ENCODE measurements at regions not wholly inside any gene's neighbourhood (a gene's known extent, or its start where the extent isn't known, plus 50 kb on each side); places are given as distances from the start of the nearest gene placed in this dataset.

GRCh38 chr21:27382404-27382803 lies 415.5 kb upstream of the ADAMTS5 start:
- H3K9ac ChIP-seq (ENCODE audit: insufficient read depth in 1 of 2, low read length in 2 of 2): no peak overlapping the region
- H3K36me3 ChIP-seq (ENCODE audit: control insufficient read depth in 4 of 4, insufficient read depth in 4 of 4, low read length in 4 of 4): no peaks in the 10 kb centered on the region
- peaks cover 0 to 3% (median 0%) of the 10 kb centered on the region in 5 donors for H3K4me1 ChIP-seq (ENCODE audit: control insufficient read depth in 5 of 5, insufficient read depth in 5 of 5, low read length in 5 of 5)
- peaks cover 0 to 3% (median 1%) of the 10 kb centered on the region in 4 donors for H3K9me3 ChIP-seq (ENCODE audit: control insufficient read depth in 4 of 4, insufficient read depth in 3 of 4, low read length in 3 of 4)
- TF ChIP-seq CTCF (IDR thresholded peaks at IDR 0.05; ENCODE audit: control extremely low read depth, extremely low read depth): no peak
- ATAC-seq (ENCODE audit: insufficient read depth, low FRiP score): no peak
- H3K4me3 ChIP-seq: no peak overlapping the region
- 56 to 69% methylated on average over 4 of the region's 4 CpGs for WGBS, 2 donors
- DNase-seq: peak in 2 of 3 donors; percentile 27 to 45
- no peak overlapping the region for H3K27ac ChIP-seq (ENCODE audit: low read depth in 1 of 2, low read length in 1 of 2)
- no peaks in the 10 kb centered on the region for H3K27me3 ChIP-seq (ENCODE audit: control insufficient read depth in 3 of 3, insufficient read depth in 3 of 3, low read length in 2 of 3)

DNA sequence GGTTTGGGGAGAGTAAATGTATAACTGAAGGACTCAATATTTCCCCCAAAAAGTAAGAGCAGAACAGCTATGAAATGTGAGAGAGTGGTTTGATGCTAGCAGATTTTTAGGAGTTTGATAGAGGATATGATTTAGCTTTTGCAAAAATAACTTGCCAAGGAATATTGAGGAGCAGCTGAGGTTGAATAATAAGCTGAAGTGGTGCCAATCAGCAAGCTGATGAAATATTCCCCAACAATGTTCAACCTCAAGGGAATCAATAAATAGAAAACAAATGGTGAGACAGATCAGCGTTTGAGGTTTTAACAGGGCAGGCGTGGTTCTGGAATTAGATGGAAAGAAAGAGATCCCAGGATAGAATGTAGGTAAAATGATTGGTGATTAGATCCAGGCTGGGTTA lies 413.4 kb upstream of the ADAMTS5 start:
- no peaks in the 10 kb centered on the region for H3K36me3 ChIP-seq (ENCODE audit: control insufficient read depth in 4 of 4, insufficient read depth in 4 of 4, low read length in 4 of 4)
- 84 to 85% methylated on average over 2 of the region's 2 CpGs for WGBS, 2 donors

GRCh38 chr21:27379354-27379753 lies 412.5 kb upstream of the ADAMTS5 start:
- H3K27ac ChIP-seq (ENCODE audit: low read depth in 1 of 2, low read length in 1 of 2): no peak overlapping the region
- H3K36me3 ChIP-seq (ENCODE audit: control insufficient read depth in 4 of 4, insufficient read depth in 4 of 4, low read length in 4 of 4): no peaks in the 10 kb centered on the region
- H3K9me3 ChIP-seq (ENCODE audit: control insufficient read depth in 4 of 4, insufficient read depth in 3 of 4, low read length in 3 of 4): peaks cover 0 to under 1% (median 0%) of the 10 kb centered on the region in 4 donors
- 49 to 57% methylated on average over 4 of the region's 4 CpGs for WGBS, 2 donors
- peaks cover 0 to 3% (median 0%) of the 10 kb centered on the region in 5 donors for H3K4me1 ChIP-seq (ENCODE audit: control insufficient read depth in 5 of 5, insufficient read depth in 5 of 5, low read length in 5 of 5)
- no peak for ATAC-seq (ENCODE audit: insufficient read depth, low FRiP score)
- no peak overlapping the region for H3K9ac ChIP-seq (ENCODE audit: insufficient read depth in 1 of 2, low read length in 2 of 2)
- no peak for TF ChIP-seq CTCF (IDR thresholded peaks at IDR 0.05; ENCODE audit: control extremely low read depth, extremely low read depth)
- no peaks in the 10 kb centered on the region for H3K27me3 ChIP-seq (ENCODE audit: control insufficient read depth in 3 of 3, insufficient read depth in 3 of 3, low read length in 2 of 3)
- no peak for DNase-seq
- no peak overlapping the region for H3K4me3 ChIP-seq

More for the DNA sequence above, 413.4 kb upstream of the ADAMTS5 start:
- H3K9ac ChIP-seq (ENCODE audit: insufficient read depth in 1 of 2, low read length in 2 of 2): no peak overlapping the region
- no peak overlapping the region for H3K27ac ChIP-seq (ENCODE audit: low read depth in 1 of 2, low read length in 1 of 2)
- H3K9me3 ChIP-seq (ENCODE audit: control insufficient read depth in 4 of 4, insufficient read depth in 3 of 4, low read length in 3 of 4): peaks cover 0 to 3% (median 0%) of the 10 kb centered on the region in 4 donors
- H3K4me1 ChIP-seq (ENCODE audit: control insufficient read depth in 5 of 5, insufficient read depth in 5 of 5, low read length in 5 of 5): peaks cover 0 to 3% (median 0%) of the 10 kb centered on the region in 5 donors
- H3K27me3 ChIP-seq (ENCODE audit: control insufficient read depth in 3 of 3, insufficient read depth in 3 of 3, low read length in 2 of 3): no peaks in the 10 kb centered on the region
- no peak for DNase-seq
- ATAC-seq (ENCODE audit: insufficient read depth, low FRiP score): no peak
- no peak overlapping the region for H3K4me3 ChIP-seq
- TF ChIP-seq CTCF (IDR thresholded peaks at IDR 0.05; ENCODE audit: control extremely low read depth, extremely low read depth): no peak

DNA sequence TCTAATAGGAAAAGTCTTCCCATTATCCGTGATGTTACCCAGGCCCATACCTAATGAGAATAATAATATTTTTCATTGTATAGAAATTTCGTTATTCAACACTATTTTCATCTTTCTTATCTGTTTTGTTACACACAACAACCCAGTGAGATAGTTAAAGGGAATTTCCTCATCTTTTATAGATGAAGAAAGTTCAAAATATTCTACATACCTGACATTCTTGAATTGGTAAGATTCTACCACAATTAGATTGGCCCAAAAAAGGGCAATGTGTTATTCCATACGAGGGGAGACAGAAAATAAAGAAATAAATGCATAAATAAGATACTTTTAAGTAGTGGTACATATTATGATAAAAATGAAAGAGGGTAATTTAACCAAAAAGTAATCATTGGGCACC lies 405.5 kb upstream of the ADAMTS5 start:
- Histone ChIP-seq H3K27ac (ENCODE audit: low read depth in 1 of 2, low read length in 1 of 2) (no peak overlapping the region), H3K4me1 (ENCODE audit: control insufficient read depth in 5 of 5, insufficient read depth in 5 of 5, low read length in 5 of 5) (peaks cover 0 to 39% (median 17%) of the 10 kb centered on the region in 5 donors), H3K4me3 (no peak overlapping the region), H3K9ac (ENCODE audit: insufficient read depth in 1 of 2, low read length in 2 of 2) (no peak overlapping the region), H3K27me3 (ENCODE audit: control insufficient read depth in 3 of 3, insufficient read depth in 3 of 3, low read length in 2 of 3) (no peaks in the 10 kb centered on the region), H3K9me3 (ENCODE audit: control insufficient read depth in 4 of 4, insufficient read depth in 3 of 4, low read length in 3 of 4) (peaks cover 0 to 2% (median 0%) of the 10 kb centered on the region in 4 donors), H3K36me3 (ENCODE audit: control insufficient read depth in 4 of 4, insufficient read depth in 4 of 4, low read length in 4 of 4) (no peaks in the 10 kb centered on the region)
- DNase-seq (no peak), ATAC-seq (ENCODE audit: insufficient read depth, low FRiP score) (no peak)
- WGBS, 2 donors: 68 to 73% methylated on average over 3 of the region's 3 CpGs
- TF ChIP-seq CTCF (IDR thresholded peaks at IDR 0.05; ENCODE audit: control extremely low read depth, extremely low read depth): no peak

Data from lung (tissue), 11 donors.